Left colon (tissue), 2 donors: ENCODE measurements at regions not wholly inside any gene's neighbourhood (a gene's known extent, or its start where the extent isn't known, plus 50 kb on each side); places are given as distances from the start of the nearest gene placed in this dataset.

Source experiments
- ATAC-seq: fragments of 200-7000 bp; cut with Tn5 transposase; one replicate; pipeline ENCODE4 v1.9.1; 2020; ENCODE audit warnings: mild to moderate bottlenecking, moderate library complexity
- DNase-seq, 2 donors: peaks; one replicate each; pipeline ENCODE4 v3.0.0-alpha.2; 2020
- intact Hi-C, 2 donors: fragments of 100-400 bp; cut with DNase I in 1 of 2; cut with micrococcal nuclease in 1 of 2; formaldehyde crosslinking; loops; one replicate each; pipeline versions ENCODE4 v1.11.2 to v1.14.0; 2022; cut with DNase I, micrococcal nuclease
- donor health status: DM: no; HTN: no; CAD: no.
- donor health status: DM: yes; HTN: yes; CAD: no.

DNA sequence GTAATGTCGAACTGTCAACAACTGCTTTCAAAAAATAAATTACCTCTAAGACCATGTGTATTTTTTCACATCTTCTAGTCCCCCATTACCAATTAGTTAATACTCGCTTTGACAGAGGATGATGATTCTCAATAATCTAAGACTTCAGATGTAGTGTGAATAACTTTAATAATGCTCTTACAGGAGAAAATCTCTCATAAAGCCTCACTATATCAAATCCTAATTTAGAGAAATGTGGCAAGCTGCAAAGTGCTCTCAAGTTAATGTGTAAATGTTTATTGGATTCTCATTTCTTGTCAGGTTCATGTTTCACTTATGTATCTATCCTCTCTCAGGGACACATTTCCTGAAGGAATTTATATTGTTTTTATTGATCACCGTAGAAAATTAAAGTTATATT lies 223.9 kb downstream of the CDH7 start:
- intact Hi-C loops = no loop called here
- DNase-seq = no peak
- no peak for ATAC-seq

DNA sequence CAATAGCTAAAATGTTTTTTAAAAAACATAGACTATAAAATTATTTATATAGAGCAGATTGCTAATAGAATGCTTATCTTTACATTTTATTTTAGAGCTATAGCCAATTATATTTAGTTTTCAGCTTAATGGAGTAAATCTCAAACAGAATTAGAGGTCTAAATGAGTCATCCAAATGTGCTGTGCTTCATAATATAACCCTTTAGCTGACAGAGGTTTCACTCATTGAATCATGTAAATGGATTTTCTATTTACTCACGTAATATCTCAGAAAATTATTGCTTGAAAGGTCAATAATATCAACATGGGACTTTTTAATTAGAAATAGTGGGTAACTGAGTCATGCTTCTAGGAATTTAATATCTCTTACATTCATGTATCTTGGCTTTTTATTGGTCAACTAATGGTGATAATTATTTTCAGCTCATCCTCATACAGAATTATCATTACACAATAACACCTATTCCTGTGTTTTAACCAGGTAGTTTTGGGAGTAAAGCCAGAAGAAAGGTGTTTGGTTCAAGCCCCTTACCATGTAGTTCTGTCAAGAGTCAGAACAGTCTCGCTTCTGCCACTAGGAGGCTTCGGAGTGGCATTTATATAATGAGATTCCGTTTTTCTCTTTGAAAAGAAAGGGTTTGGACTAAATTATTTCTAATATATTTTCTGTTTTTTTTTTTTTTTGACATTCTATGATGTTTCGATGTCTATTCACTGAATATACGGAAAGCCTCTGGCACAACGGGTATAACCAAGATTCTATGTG lies 217.6 kb downstream of the CDH7 start:
- intact Hi-C loops = no loop called here
- ATAC-seq = no peak
- no peak for DNase-seq

DNA sequence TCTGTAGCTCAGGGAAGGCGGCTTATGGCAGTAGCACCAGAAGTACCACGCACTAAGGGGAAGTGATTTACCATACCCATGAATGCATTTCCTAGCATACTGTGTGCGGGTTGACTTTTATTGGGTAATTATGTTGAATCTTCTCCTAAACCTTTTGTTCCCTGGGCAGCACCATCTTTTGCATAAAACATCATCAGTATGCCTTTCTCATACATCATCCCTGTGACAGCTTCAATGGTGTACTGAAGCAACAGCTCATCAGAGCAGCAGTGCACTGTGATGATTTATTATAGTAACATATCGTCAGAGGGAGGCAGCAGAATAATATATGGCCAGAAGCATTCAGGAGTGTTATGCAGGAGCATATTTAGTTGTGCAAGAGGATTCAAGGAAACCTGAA lies 204.9 kb downstream of the CDH7 start:
- intact Hi-C loops = no loop called here
- no peak for ATAC-seq
- DNase-seq = no peak

- ATAC-seq (no peak), DNase-seq (no peak)
- intact Hi-C loops = no loop called here
Observed at GRCh38 chr18:65954372-65954771, 203.6 kb downstream of the CDH7 start.

DNA sequence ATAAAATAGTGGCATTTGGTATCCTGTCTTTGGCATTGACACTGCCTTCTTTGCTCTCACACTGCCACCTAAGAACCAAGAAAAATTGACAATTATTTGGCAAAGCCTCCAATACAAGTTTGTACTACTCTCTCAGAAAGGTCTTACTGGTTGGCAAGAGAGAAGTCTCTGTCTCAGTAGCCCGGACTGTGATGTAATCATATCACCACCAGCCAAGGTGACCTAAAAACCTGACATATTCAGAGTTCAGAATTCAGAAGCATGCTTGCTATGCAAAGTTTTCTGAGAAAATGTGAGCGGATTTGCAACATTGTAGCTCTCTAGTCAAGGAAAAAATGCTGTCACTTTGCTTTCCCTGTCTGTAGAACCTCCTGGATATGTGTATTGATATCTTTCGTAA lies 196.0 kb downstream of the CDH7 start:
- DNase-seq (no peak), ATAC-seq (no peak)
- intact Hi-C loops = no loop called here

DNA sequence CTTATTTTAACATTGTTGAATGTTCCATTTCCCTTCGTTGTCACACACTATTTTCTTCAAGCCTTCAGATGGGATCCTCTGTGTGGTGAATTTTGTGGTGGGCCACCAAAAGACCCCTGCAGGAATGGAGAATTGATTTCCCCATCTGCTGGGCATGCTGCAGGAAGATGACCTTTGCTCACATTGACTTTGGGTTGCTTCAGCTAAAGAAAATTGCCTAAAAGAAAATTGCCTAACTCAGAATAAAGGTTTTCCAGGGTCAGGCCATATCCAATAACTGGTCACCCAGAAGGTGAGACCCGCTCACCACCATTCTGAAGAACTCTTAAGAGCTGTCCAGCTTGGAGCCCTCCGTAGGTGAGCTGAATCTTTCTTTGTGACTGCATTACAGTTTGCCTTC lies 192.5 kb downstream of the CDH7 start:
- no peak for ATAC-seq
- intact Hi-C loops = no loop called here

GRCh38 chr18:65942854-65943253 lies 192.0 kb downstream of the CDH7 start:
- DNase-seq (no peak), ATAC-seq (no peak)
- intact Hi-C loops = no loop called here

More for the DNA sequence above, 192.5 kb downstream of the CDH7 start:
- DNase-seq = no peak

GRCh38 chr18:65942104-65942503 lies 191.3 kb downstream of the CDH7 start:
- intact Hi-C loops = no loop called here
- DNase-seq = no peak
- no peak for ATAC-seq

DNA sequence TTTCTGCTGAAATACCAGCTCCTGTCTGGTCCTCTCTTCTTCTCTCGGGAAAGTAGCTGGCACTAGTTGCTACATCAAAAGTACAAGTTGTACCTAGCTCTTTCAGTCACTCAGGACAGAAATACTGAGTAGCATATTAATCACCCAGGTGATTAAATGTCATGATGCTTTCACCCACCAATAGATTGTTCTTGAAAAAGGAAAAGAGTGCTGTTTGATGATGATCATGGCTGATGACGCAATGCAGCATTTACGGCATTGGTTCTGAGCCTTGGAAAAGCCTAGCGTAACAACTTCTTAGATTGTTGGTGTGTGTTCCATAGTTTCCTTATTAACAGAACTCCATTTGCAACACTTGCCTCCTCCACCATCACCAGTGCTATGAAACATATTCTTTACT lies 190.7 kb downstream of the CDH7 start:
- no peak for DNase-seq
- ATAC-seq = no peak
- intact Hi-C loops = no loop called here
